GM18909 (cell line): ENCODE measurements at regions not wholly inside any gene's neighbourhood (a gene's known extent, or its start where the extent isn't known, plus 50 kb on each side); places are given as distances from the start of the nearest gene placed in this dataset.

Experiments
- ATAC-seq: cut with Tn5 transposase; IDR thresholded peaks from one replicate; pipeline ENCODE4 v1.9.1; 2021; ENCODE audit warnings: mild to moderate bottlenecking; ENCODE audit not compliant: unreplicated experiment, poor library complexity

GRCh38 chr18:10399465-10399864 lies 55.0 kb upstream of the APCDD1 start:
- no peak for ATAC-seq

- no peak for ATAC-seq
Measured at GRCh38 chr18:10400534-10401307, 53.7 kb upstream of the APCDD1 start.

- ATAC-seq: no peak
Measured at GRCh38 chr18:10401521-10401920, 52.9 kb upstream of the APCDD1 start.

- ATAC-seq: no peak
Measured at GRCh38 chr18:10401930-10402329, 52.5 kb upstream of the APCDD1 start.

GRCh38 chr18:10402871-10403559 lies 51.4 kb upstream of the APCDD1 start:
- no peak for ATAC-seq

GRCh38 chr18:10403708-10404107 lies 50.7 kb upstream of the APCDD1 start:
- ATAC-seq: no peak

GRCh38 chr18:10404168-10404567 lies 50.3 kb upstream of the APCDD1 start:
- ATAC-seq: no peak
